ENCODE measurements at regions not wholly inside any gene's neighbourhood (a gene's known extent, or its start where the extent isn't known, plus 50 kb on each side); places are given as distances from the start of the nearest gene placed in this dataset.

DNA sequence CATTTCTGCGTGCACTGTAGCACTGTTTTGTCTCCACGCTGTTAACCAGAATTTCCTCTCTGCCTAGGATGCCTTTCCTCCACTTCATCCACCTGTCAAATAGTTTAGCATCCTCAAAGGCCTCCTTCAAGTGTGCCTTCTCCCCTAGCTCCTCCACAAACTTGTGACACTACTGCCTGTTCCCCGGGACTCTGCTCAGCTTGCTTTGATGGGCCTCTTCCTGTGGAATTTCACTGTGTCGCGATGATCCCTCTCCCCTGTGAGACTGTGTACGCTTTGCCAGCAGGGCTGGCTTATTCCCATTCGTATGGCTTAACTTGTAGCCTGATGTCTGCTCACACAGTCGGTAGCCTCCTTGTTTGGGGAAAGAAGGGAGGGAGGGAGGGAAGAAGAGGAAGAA is 426.8 kb downstream of the VRK1 start:
- Histone ChIP-seq H3K18ac (ENCODE audit: low read depth, low read length) (no peak overlapping the region), H4K8ac (ENCODE audit: low read depth in 2 of 2, low read length in 2 of 2) (no peak overlapping the region), H3K14ac (replicated peaks; ENCODE audit: low read depth, low read length) (no peak overlapping the region), H2AK5ac (ENCODE audit: low read depth, low read length) (no peak overlapping the region), H2AFZ (replicated peaks; ENCODE audit: low read length, poor library complexity) (no peak overlapping the region), H3K79me1 (ENCODE audit: low read depth in 1 of 2, low read length in 2 of 2) (no peaks in the 10 kb centered on the region), H3K9me1 (ENCODE audit: insufficient read depth, low read length) (no peaks in the 10 kb centered on the region), H3K23ac (ENCODE audit: low read depth, low read length) (no peak overlapping the region), H2AK9ac (replicated peaks; ENCODE audit: low read depth, low read length, poor library complexity) (no peak overlapping the region), H3K9me3 (ENCODE audit: control insufficient read depth, insufficient read depth, low read length) (peaks cover 27% of the 10 kb centered on the region), H3K4me2 (ENCODE audit: low read depth, low read length) (no peak overlapping the region), H3K4me3 (ENCODE audit: insufficient read depth, low read depth, low read length) (no peak overlapping the region), H3K56ac (ENCODE audit: extremely low read depth, insufficient read depth, low read length) (no peak overlapping the region), H4K20me1 (ENCODE audit: insufficient read depth, low read length) (no peaks in the 10 kb centered on the region), H4K5ac (ENCODE audit: low read depth, low read length) (no peak overlapping the region), H4K91ac (ENCODE audit: insufficient read depth, low read depth, low read length) (no peak overlapping the region), H3K4ac (ENCODE audit: low read depth, low read length) (no peak overlapping the region), H3K27ac (ENCODE audit: insufficient read depth, low read length) (no peak overlapping the region), H3K4me1 (ENCODE audit: control insufficient read depth, insufficient read depth, low read length) (no peaks in the 10 kb centered on the region), H2BK20ac (ENCODE audit: low read depth, low read length) (no peak overlapping the region), H3K36me3 (ENCODE audit: control insufficient read depth, insufficient read depth, low read length) (no peaks in the 10 kb centered on the region), H2BK5ac (ENCODE audit: low read depth, low read length, poor library complexity, severe bottlenecking) (no peak overlapping the region), H3K27me3 (ENCODE audit: control insufficient read depth, insufficient read depth, low read length) (no peaks in the 10 kb centered on the region), H2BK120ac (ENCODE audit: low read depth, low read length) (no peak overlapping the region), H2BK15ac (ENCODE audit: low read depth, low read length) (no peak overlapping the region), H3K9ac (ENCODE audit: low read depth, low read length) (no peak overlapping the region)
- no peak for ATAC-seq (ENCODE audit: low read depth)
- no TSS peak for BruUV-seq (replicated peaks)
- in situ Hi-C loops (cut with MboI; ENCODE audit: low sequenced_read_pairs) = no loop called here
- POLR2A ChIA-PET (ENCODE audit: unreplicated experiment) = no interaction called here
- TF ChIP-seq FOS (IDR thresholded peaks at IDR 0.05; ENCODE audit: low read depth, low read length) (no peak), RCOR1 (IDR thresholded peaks at IDR 0.05; ENCODE audit: insufficient replicate concordance, low read length) (no peak), SMC3 (IDR thresholded peaks at IDR 0.05; ENCODE audit: low read depth, low read length) (no peak), NFE2L2 (IDR thresholded peaks at IDR 0.05; ENCODE audit: low read depth, low read length) (no peak), RFX5 (IDR thresholded peaks at IDR 0.05; ENCODE audit: low read depth, low read length) (no peak), MAZ (IDR thresholded peaks at IDR 0.05; ENCODE audit: borderline replicate concordance, low read depth, low read length) (no peak), MAFK (IDR thresholded peaks at IDR 0.05; ENCODE audit: low read depth, low read length) (no peak)
- TF ChIP-seq, protein P1, sequence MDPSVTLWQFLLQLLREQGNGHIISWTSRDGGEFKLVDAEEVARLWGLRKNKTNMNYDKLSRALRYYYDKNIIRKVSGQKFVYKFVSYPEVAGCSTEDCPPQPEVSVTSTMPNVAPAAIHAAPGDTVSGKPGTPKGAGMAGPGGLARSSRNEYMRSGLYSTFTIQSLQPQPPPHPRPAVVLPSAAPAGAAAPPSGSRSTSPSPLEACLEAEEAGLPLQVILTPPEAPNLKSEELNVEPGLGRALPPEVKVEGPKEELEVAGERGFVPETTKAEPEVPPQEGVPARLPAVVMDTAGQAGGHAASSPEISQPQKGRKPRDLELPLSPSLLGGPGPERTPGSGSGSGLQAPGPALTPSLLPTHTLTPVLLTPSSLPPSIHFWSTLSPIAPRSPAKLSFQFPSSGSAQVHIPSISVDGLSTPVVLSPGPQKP (IDR thresholded peaks at IDR 0.05; ENCODE audit: borderline replicate concordance, low read depth, low read length) = no peak
- CTCF ChIA-PET = no interaction called here
- intact Hi-C loops (cut with micrococcal nuclease) = no loop called here
- no peak for DNase-seq
- dilution Hi-C loops (cut with HindIII; ENCODE audit: low sequenced_read_pairs, unreplicated experiment) = no loop called here
- WGBS, 2 experiments (ENCODE audit: extremely low coverage in 2 of 2, insufficient read length in 1 of 2) = 17% methylated on average over 1 of the region's 8 CpGs; no CpG with 5 or more reads in 1 of the 2 experiments

All from IMR-90 (cell line).